B cell (primary cell): ENCODE measurements at regions not wholly inside any gene's neighbourhood (a gene's known extent, or its start where the extent isn't known, plus 50 kb on each side); places are given as distances from the start of the nearest gene placed in this dataset.

Source experiments
- EZH2 ChIP-seq: IDR thresholded peaks from 2 replicates; pipeline ENCODE4 v1.6.1; 2012; ENCODE audit warnings: borderline replicate concordance, low read depth, mild to moderate bottlenecking, moderate library complexity, low read length; ENCODE audit not compliant: insufficient read depth, poor library complexity, severe bottlenecking
- TF ChIP-seq, protein P1 (sequence below): fragments of 200-600 bp; IDR thresholded peaks from one replicate; pipeline ENCODE4 v1.8.0; 2022; ENCODE audit warnings: antibody characterized with exemption, mild to moderate bottlenecking

GRCh38 chr6:140905724-140906123 lies 1227.0 kb upstream of the GJE1 start:
- TF ChIP-seq, protein P1, sequence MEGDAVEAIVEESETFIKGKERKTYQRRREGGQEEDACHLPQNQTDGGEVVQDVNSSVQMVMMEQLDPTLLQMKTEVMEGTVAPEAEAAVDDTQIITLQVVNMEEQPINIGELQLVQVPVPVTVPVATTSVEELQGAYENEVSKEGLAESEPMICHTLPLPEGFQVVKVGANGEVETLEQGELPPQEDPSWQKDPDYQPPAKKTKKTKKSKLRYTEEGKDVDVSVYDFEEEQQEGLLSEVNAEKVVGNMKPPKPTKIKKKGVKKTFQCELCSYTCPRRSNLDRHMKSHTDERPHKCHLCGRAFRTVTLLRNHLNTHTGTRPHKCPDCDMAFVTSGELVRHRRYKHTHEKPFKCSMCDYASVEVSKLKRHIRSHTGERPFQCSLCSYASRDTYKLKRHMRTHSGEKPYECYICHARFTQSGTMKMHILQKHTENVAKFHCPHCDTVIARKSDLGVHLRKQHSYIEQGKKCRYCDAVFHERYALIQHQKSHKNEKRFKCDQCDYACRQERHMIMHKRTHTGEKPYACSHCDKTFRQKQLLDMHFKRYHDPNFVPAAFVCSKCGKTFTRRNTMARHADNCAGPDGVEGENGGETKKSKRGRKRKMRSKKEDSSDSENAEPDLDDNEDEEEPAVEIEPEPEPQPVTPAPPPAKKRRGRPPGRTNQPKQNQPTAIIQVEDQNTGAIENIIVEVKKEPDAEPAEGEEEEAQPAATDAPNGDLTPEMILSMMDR: no peak
- TF ChIP-seq EZH2: no peak
